GM06990 (cell line): ENCODE measurements at regions not wholly inside any gene's neighbourhood (a gene's known extent, or its start where the extent isn't known, plus 50 kb on each side); places are given as distances from the start of the nearest gene placed in this dataset.

Source experiments
- DNase-seq: peaks from one replicate; pipeline ENCODE4 v3.0.0-alpha.2; 2011; ENCODE audit not compliant: insufficient read length; ENCODE audit errors: extremely low read depth
- H3K27me3 ChIP-seq: replicated peaks from 2 replicates; pipeline ENCODE4 v1.6.0; 2011; ENCODE audit warnings: low read length; ENCODE audit not compliant: control insufficient read depth, insufficient read depth
- H3K36me3 ChIP-seq: 2 replicates; pipeline ENCODE4 v1.5.1; 2011; ENCODE audit warnings: low read length; ENCODE audit not compliant: control insufficient read depth, insufficient read depth
- H3K4me3 ChIP-seq: replicated peaks from 2 replicates; pipeline ENCODE4 v1.5.1; 2011; ENCODE audit warnings: low read depth, mild to moderate bottlenecking, control low read depth, low read length
- TF ChIP-seq, protein P1 (sequence below): IDR thresholded peaks from 2 replicates; pipeline ENCODE4 v1.5.1; 2011; ENCODE audit warnings: low read length, control low read depth, mild to moderate bottlenecking, inconsistent platforms; ENCODE audit not compliant: insufficient read depth, poor library complexity, severe bottlenecking

DNA sequence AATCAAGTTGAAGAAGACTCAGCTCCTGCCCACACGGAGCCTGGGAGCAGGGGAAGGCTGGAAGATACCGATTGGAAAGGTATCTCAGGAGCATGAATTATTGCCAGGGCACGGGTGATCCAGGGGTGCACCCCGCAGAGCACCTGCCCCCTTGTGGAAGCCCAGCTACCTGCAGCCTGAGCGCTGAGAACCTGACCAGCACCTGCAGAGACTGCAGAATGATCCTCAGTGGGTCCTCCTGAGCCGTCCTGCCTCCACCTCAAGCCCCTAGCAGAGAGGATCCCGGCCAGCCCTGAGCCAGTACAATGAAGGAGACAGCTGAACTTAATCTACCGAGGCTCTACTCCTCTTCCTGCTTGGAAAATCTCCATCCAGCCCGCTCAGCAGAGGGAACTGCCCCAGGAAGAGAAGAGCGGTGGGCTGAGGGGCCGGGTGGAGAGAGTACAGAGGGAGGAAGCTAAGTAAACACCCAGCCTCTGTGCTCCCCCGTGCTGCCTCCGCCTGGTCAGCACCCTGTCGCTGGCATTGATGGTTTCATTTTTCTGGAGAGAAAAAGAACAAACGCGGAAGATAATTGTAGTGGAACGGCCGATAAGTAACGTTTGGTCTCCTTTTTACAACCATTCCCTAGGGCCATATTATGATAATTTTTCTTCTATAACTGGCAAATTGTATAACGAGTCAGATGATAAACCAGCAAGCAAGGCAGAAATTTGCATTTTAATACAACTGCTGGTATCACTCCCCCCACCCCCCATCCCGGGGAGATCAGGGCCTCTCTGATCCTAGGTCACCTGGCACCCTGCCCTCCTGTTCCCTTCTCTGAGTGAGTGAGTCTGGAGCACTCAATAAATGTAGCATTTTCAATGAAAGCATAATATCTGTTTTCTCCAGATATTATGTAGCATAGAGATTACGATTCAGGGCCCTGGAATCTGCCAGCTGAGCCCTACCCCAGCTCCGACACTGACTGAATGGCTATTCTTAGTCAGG is 204.5 kb upstream of the RPL38 start:
- no peak for DNase-seq
- TF ChIP-seq, protein P1, sequence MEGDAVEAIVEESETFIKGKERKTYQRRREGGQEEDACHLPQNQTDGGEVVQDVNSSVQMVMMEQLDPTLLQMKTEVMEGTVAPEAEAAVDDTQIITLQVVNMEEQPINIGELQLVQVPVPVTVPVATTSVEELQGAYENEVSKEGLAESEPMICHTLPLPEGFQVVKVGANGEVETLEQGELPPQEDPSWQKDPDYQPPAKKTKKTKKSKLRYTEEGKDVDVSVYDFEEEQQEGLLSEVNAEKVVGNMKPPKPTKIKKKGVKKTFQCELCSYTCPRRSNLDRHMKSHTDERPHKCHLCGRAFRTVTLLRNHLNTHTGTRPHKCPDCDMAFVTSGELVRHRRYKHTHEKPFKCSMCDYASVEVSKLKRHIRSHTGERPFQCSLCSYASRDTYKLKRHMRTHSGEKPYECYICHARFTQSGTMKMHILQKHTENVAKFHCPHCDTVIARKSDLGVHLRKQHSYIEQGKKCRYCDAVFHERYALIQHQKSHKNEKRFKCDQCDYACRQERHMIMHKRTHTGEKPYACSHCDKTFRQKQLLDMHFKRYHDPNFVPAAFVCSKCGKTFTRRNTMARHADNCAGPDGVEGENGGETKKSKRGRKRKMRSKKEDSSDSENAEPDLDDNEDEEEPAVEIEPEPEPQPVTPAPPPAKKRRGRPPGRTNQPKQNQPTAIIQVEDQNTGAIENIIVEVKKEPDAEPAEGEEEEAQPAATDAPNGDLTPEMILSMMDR = peak; percentile 89
- Histone ChIP-seq H3K4me3 (no peak overlapping the region), H3K36me3 (no peaks in the 10 kb centered on the region), H3K27me3 (no peaks in the 10 kb centered on the region; the same call in 1 of the 2 replicates)

DNA sequence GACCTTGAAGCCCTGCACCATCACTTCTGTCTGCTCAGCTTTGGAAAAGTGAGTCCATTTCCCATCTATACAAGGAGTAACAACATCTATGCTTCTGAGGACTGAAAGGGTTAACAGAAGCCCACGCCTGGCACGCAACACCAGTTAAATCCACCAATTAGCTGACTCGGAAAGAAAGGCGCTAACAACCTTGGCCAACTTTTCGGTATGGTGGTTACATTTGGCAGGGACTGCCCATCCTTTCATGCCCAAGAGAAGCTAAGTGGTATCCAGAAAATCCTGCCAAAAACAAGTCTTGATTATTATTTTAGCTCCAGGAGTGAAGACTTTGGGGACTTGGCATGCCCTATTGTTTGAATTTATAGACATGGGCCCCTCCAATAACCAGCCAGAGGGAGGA is 202.3 kb upstream of the RPL38 start:
- Histone ChIP-seq H3K36me3 (no peaks in the 10 kb centered on the region), H3K27me3 (no peaks in the 10 kb centered on the region; the same call in none of the 2 replicates), H3K4me3 (no peak overlapping the region)
- TF ChIP-seq, protein P1 = no peak
- no peak for DNase-seq

DNA sequence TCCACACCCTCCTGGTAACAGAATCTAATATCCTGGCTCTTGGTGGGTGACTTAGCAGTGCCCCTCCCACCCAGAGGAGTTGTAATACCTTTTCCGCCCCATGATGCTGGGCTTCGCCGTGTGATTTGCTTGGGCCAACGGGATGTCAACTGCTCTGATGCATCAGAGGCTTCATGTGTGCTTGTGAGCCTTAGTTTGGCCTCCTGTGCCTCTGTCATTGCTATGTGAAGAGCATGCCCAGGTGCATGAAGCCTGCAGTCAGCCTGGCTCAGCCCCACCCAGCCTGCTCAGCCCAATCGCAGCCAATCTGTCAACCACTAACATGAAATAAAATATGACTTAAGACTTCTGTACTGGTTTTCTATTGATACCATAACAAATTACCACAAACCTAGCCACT is 201.2 kb upstream of the RPL38 start:
- DNase-seq = no peak
- Histone ChIP-seq H3K36me3 (no peaks in the 10 kb centered on the region), H3K27me3 (no peaks in the 10 kb centered on the region; the same call in none of the 2 replicates)

DNA sequence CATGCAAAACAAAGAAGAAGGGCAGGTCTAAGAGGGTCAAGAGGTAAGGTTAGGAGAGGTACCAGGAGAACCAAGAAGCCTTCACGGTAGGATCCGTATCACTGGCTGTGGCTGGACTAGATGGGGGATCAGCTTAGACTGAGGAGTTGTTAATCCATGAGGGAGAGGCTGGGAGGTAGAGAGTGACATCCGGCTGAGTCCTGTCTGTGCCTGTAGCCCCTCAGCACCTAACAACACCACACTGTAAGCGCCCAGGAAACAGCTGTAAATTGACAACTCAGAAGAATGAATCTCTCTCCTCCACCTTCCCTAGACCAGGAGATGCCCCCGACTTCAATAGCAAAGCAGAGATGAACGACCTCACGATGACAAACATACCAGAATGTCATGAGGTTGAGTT is 199.4 kb upstream of the RPL38 start:
- Histone ChIP-seq H3K27me3 (no peaks in the 10 kb centered on the region; the same call in none of the 2 replicates), H3K36me3 (no peaks in the 10 kb centered on the region), H3K4me3 (no peak overlapping the region)
- TF ChIP-seq, protein P1 = no peak
- no peak for DNase-seq

More for the DNA sequence above, 201.2 kb upstream of the RPL38 start:
- H3K4me3 ChIP-seq = no peak overlapping the region
- TF ChIP-seq, protein P1 = no peak

DNA sequence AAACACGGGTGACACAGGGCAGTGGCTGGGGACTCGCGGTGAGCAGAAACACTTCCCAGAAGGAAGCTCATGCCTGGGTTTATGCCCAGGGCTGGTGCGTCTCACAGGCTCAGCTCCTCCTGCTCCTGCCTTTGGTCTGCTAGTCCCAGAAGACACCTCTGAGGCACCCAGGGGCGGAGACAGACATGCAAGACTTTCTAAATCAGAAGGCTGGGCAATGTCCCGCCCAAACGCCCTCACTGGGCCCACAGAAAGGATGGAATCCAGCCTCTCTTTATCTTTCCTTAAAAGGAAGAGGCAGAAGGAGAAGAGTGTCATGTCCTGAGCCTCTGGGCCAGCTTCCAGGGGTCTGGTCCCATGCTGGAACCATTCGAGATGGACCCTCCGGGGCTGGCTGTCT is 197.7 kb upstream of the RPL38 start:
- DNase-seq = no peak
- H3K27me3 ChIP-seq = no peaks in the 10 kb centered on the region; the same call in none of the 2 replicates
- TF ChIP-seq, protein P1 = no peak
- no peak overlapping the region for H3K4me3 ChIP-seq
- no peaks in the 10 kb centered on the region for H3K36me3 ChIP-seq
